GM19324 (cell line): ENCODE measurements at regions not wholly inside any gene's neighbourhood (a gene's known extent, or its start where the extent isn't known, plus 50 kb on each side); places are given as distances from the start of the nearest gene placed in this dataset.

Experiments used
- ATAC-seq: cut with Tn5 transposase; IDR thresholded peaks from one replicate; pipeline ENCODE4 v1.9.1; 2021; ENCODE audit warnings: mild to moderate bottlenecking, moderate library complexity; ENCODE audit not compliant: unreplicated experiment, low FRiP score

- ATAC-seq: no peak
Measured at GRCh38 chr11:127330044-127330443, 329.5 kb upstream of the KIRREL3 start.

GRCh38 chr11:127308291-127308690, 307.7 kb upstream of the KIRREL3 start:
- no peak for ATAC-seq

- no peak for ATAC-seq
Measured at GRCh38 chr11:127307700-127308099, 307.1 kb upstream of the KIRREL3 start.

GRCh38 chr11:127304634-127305033, 304.1 kb upstream of the KIRREL3 start:
- ATAC-seq: no peak

GRCh38 chr11:127288926-127289325, 288.4 kb upstream of the KIRREL3 start:
- ATAC-seq: no peak

GRCh38 chr11:127281534-127281933, 281.0 kb upstream of the KIRREL3 start:
- ATAC-seq: no peak

GRCh38 chr11:127275774-127276173, 275.2 kb upstream of the KIRREL3 start:
- ATAC-seq: no peak

GRCh38 chr11:127274328-127274676, 273.7 kb upstream of the KIRREL3 start:
- no peak for ATAC-seq

- ATAC-seq: no peak
Measured at GRCh38 chr11:127273593-127274327, 273.2 kb upstream of the KIRREL3 start.

- ATAC-seq: no peak
Measured at GRCh38 chr11:127270851-127271250, 270.3 kb upstream of the KIRREL3 start.

GRCh38 chr11:127269911-127270310, 269.3 kb upstream of the KIRREL3 start:
- no peak for ATAC-seq

GRCh38 chr11:127268932-127269331, 268.4 kb upstream of the KIRREL3 start:
- no peak for ATAC-seq

- no peak for ATAC-seq
Measured at GRCh38 chr11:127268521-127268920, 268.0 kb upstream of the KIRREL3 start.

- no peak for ATAC-seq
Measured at GRCh38 chr11:127259102-127259501, 258.5 kb upstream of the KIRREL3 start.

- ATAC-seq: no peak
Measured at GRCh38 chr11:127255209-127255608, 254.6 kb upstream of the KIRREL3 start.

- no peak for ATAC-seq
Measured at GRCh38 chr11:127252321-127252720, 251.8 kb upstream of the KIRREL3 start.

GRCh38 chr11:127249576-127249975, 249.0 kb upstream of the KIRREL3 start:
- ATAC-seq: no peak

GRCh38 chr11:127248476-127248875, 247.9 kb upstream of the KIRREL3 start:
- ATAC-seq: no peak

- ATAC-seq: no peak
Measured at GRCh38 chr11:127247261-127247851, 246.8 kb upstream of the KIRREL3 start.

- no peak for ATAC-seq
Measured at GRCh38 chr11:127242676-127243075, 242.1 kb upstream of the KIRREL3 start.

GRCh38 chr11:127238321-127238720, 237.8 kb upstream of the KIRREL3 start:
- ATAC-seq: no peak

- no peak for ATAC-seq
Measured at GRCh38 chr11:127236776-127237175, 236.2 kb upstream of the KIRREL3 start.
